GM12875 (cell line): ENCODE measurements at regions not wholly inside any gene's neighbourhood (a gene's known extent, or its start where the extent isn't known, plus 50 kb on each side); places are given as distances from the start of the nearest gene placed in this dataset.

Source experiments
- H3K4me3 ChIP-seq: one replicate; pipeline ENCODE4 v1.5.1; 2011; ENCODE audit warnings: low read depth, low read length, control low read depth
- CTCF ChIP-seq: IDR thresholded peaks from 2 replicates; pipeline ENCODE4 v1.5.1; 2011; ENCODE audit warnings: low read depth, mild to moderate bottlenecking, control low read depth, inconsistent platforms, low read length, moderate library complexity, borderline replicate concordance; ENCODE audit not compliant: insufficient read depth

- TF ChIP-seq CTCF, result no peak
- H3K4me3 ChIP-seq, result no peak overlapping the region
These were observed 68.2 kb downstream of the FOXD2 start for GRCh38 chr1:47506053-47506452.

- TF ChIP-seq CTCF, result no peak
- no peak overlapping the region for H3K4me3 ChIP-seq
These were observed 69.3 kb downstream of the FOXD2 start for GRCh38 chr1:47507144-47507543.

- TF ChIP-seq CTCF, result no peak
- no peak overlapping the region for H3K4me3 ChIP-seq
These were observed 70.2 kb downstream of the FOXD2 start for GRCh38 chr1:47507881-47508701.

GRCh38 chr1:47508702-47509431, 71.0 kb downstream of the FOXD2 start:
- H3K4me3 ChIP-seq, result no peak overlapping the region
- no peak for TF ChIP-seq CTCF

GRCh38 chr1:47510282-47510811, 72.5 kb downstream of the FOXD2 start:
- no peak for TF ChIP-seq CTCF
- no peak overlapping the region for H3K4me3 ChIP-seq

- TF ChIP-seq CTCF, result no peak
- no peak overlapping the region for H3K4me3 ChIP-seq
These were observed 74.0 kb downstream of the FOXD2 start for GRCh38 chr1:47511825-47512224.
